GM11168 (cell line): ENCODE measurements at regions not wholly inside any gene's neighbourhood (a gene's known extent, or its start where the extent isn't known, plus 50 kb on each side); places are given as distances from the start of the nearest gene placed in this dataset.

Experiments
- in situ Hi-C: fragments of 300-500 bp; cut with MboI; formaldehyde crosslinking; loops from one replicate; pipeline ENCODE4 v1.12.0; 2022; ENCODE audit warnings: low sequenced_read_pairs; ENCODE audit not compliant: unreplicated experiment

- in situ Hi-C loops: no loop called here
Observed at GRCh38 chr3:88369767-88370166, 220.0 kb downstream of the C3orf38 start.

GRCh38 chr3:88385090-88385489, 235.3 kb downstream of the C3orf38 start:
- in situ Hi-C loops: no loop called here

DNA sequence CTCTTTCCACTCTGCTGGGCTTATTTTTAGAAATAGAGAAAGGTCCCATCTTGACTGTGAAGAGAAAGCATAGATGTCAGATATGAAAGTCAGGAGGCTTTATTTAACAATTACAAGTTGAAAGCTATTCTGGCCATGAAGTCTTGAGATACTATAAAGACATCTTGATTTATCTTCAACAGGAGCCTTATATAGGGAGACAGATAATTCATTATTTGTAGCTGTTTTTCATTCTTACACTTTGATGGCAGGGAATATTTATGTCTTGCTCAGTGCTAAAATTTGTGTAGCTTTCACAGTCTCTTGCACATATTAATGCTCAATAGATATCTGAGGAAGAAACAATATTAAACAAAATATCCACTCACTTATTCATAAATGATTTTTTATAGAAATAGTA, 248.8 kb downstream of the C3orf38 start:
- in situ Hi-C loops: no loop called here

GRCh38 chr3:88403319-88403718, 253.6 kb downstream of the C3orf38 start:
- in situ Hi-C loops: no loop called here

DNA sequence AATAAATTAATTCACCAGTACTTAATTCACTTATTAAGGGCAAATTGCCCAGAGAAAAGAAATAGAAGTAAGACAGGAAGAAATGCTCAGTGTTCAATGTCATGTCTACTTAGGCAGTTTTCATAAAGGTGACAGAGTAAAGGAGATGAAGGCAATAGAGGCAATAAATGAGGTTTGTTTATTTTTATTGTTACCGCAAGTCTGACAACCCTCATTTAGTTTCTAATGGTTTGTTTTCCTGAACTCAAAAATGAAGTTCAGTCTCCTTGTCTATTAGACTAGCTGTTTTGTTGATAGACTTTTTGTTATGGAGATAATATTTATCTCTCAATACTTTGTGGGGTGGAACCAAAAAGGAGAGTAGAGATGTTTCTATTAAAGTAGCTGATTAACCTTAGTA, 258.3 kb downstream of the C3orf38 start:
- in situ Hi-C loops: no loop called here

- in situ Hi-C loops: no loop called here
Observed at GRCh38 chr3:88408935-88409334, 259.2 kb downstream of the C3orf38 start.

GRCh38 chr3:88410259-88410658, 260.5 kb downstream of the C3orf38 start:
- in situ Hi-C loops: no loop called here

- in situ Hi-C loops: no loop called here
Observed at GRCh38 chr3:88412346-88412745, 262.6 kb downstream of the C3orf38 start.

DNA sequence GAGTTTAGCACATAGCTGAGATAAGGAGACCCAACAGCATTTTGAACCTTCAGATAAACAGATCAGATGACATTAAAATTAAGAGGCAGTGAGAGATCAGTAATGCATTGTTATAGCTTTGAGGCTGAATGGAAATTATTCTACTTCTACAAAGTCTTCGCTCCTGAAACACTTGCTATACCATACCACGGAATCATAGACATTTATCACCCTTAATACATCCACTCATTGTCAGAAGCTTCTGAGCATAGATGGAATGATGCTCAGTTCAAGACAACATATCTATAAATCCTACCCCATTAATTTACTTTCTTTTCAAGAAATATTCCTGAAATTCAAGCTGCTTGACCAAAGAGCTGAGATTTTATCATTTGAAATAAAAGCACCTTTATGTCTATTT, 266.7 kb downstream of the C3orf38 start:
- in situ Hi-C loops: no loop called here

DNA sequence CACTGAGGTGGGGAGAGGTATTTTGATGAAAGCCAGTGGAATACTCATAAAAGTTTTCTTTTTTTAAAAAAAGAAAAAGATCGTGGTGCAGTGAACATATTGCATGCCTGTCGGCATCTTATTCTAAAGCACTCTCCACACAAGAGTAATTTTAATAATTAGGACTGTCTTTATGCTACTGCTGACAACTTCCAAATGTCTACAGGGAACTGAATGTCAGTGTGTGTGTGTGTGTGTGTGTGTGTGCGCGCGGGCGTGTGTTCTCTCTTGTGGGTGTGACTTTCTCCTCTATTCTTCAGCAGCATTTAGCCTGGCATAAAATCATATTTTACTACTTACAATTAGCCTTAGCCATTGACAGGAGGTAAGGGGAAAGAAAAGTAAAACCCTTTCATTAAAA, 268.5 kb downstream of the C3orf38 start:
- in situ Hi-C loops: no loop called here

GRCh38 chr3:88433568-88433967, 283.8 kb downstream of the C3orf38 start:
- in situ Hi-C loops: no loop called here

DNA sequence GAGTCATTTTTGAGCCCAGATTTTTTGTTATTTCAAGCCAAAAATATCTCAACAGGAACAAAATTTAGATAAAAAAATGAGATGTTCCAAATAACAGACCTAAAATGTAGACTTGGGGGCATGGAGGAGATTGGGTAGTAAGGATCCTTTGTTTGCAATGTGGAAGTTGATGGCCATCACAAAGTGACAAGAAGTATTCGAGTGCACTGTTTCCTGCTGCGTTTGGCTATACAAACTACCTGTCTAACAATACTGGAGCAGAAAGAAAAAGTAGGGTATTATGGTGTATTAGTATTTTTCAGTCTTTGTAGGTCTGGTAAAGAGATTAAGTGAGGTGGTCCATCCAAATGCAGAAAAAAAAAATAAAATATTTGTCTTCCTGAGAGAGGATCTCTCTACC, 284.2 kb downstream of the C3orf38 start:
- in situ Hi-C loops: no loop called here

- in situ Hi-C loops: no loop called here
Observed at GRCh38 chr3:88440701-88441100, 290.9 kb downstream of the C3orf38 start.

GRCh38 chr3:88443066-88443465, 293.3 kb downstream of the C3orf38 start:
- in situ Hi-C loops: no loop called here

- in situ Hi-C loops: no loop called here
Observed at GRCh38 chr3:88444251-88444650, 294.5 kb downstream of the C3orf38 start.

GRCh38 chr3:88452228-88452627, 302.5 kb downstream of the C3orf38 start:
- in situ Hi-C loops: no loop called here

DNA sequence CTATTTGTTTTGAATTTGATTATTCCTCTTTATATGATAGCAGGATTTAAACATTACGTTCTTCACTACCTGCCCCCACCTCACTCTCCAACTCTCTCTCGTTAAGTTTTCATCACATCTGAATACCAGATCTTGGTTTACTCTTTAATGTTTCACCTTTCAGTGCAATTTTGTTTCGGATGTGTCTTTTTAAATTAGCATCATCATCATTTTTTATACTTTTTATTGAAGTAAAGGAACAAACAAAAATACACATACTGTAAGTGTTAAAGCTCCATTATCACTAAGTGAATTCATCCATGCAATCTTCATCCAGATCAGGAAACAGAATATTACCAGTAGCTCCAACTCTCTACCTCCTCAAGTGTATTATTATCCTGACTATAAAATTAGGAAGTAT, 310.6 kb downstream of the C3orf38 start:
- in situ Hi-C loops: no loop called here

GRCh38 chr3:88462230-88462629, 312.5 kb downstream of the C3orf38 start:
- in situ Hi-C loops: no loop called here

DNA sequence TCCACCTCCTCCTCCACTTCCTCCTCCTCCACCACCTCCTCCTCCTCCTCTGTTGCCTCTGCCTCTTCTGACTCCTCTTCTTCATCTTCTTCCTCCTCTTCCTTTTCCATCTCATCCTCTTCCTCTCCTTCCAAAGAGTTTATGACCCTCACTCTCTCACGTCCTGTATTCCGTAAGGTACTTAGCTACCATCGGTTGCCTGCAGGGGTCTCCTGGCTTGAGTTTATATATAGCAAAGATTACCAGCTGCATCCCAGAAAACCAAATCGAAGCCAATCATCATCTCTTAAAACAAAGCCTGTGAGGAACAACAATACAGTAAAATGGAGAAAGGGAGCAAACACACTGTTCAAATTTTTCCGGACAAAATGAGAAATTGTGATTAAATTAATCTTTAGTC, 317.4 kb downstream of the C3orf38 start:
- in situ Hi-C loops: no loop called here

- in situ Hi-C loops: no loop called here
Observed at GRCh38 chr3:88469216-88469615, 319.5 kb downstream of the C3orf38 start.

DNA sequence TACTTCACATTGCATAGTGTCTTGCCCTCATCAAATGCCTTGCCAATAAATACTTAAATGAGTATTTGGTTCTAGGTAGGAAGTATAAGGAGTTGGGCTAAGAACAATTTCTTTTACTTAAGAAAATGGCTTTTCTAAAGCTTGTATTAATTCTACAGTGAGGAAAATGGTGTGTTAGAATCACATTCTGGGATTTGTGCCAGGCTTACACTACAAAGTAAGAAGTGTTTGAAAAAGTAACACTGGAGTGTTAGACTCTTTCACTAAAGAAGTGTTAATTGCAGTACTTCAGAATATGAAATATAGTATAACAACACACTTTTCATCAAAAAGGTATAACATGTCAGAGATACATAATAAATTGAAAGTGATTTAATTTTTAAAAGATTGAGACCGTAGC, 328.7 kb downstream of the C3orf38 start:
- in situ Hi-C loops: no loop called here

DNA sequence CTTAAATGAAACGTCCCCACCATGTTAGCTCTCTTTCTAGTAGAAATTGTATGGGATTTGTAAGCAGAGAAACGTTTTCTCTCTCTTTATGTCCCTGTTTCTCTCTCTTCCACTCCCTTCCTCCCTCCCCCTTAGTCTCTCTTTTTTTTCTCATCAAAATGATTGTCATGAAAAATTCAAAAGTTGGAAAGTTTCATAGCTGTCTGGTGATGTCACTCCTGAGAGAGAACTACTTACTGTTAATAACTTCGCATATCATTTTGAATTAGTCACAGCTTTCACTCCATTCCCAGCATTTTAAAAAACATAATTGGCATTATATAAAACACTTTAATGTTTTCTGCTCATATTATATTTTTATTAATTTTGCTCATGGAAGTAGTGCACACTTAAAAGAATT, 331.1 kb downstream of the C3orf38 start:
- in situ Hi-C loops: no loop called here

DNA sequence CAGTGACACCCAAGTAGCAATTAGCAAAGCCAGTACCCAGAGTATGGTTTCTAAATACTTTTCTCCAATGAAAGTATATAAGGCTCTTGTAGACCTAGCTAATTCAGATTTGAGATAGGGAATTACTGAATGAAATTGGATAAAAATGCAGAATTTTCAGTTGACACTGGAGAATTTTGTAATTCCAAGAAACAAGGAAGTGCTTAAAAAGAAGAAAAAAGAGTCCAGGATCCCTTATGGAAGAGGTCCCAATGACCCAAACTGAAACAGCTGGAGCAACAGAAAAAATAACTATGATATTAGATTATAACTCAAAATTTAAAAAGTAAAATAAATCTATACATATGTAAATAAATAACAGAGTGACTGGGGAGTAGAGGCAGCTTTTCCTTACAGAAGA, 335.2 kb downstream of the C3orf38 start:
- in situ Hi-C loops: no loop called here
